Immature natural killer cell (primary cell): ENCODE measurements at regions not wholly inside any gene's neighbourhood (a gene's known extent, or its start where the extent isn't known, plus 50 kb on each side); places are given as distances from the start of the nearest gene placed in this dataset.
"Not testable (repeated sequence)": the region's sequence is repeated elsewhere in the genome, so short reads cannot be mapped to it uniquely, and the experiment has no call there.

Experiments used
- DNase-seq, 3 donors: peaks; one replicate each; pipeline ENCODE4 v3.0.0; 2022; ENCODE audit warnings: mixed read lengths in 1 of 3
- H3K27ac Mint-ChIP-seq, 6 donors: one replicate each; pipeline ENCODE4 v1.8.0; 2020; ENCODE audit warnings: mixed read lengths in 6 of 6, mild to moderate bottlenecking in 5 of 6, inconsistent platforms in 4 of 6, moderate library complexity in 3 of 6
- H3K27me3 Mint-ChIP-seq, 3 donors: one replicate each; pipeline ENCODE4 v1.8.0; 2020 to 2021; ENCODE audit warnings: low read depth in 3 of 3, mild to moderate bottlenecking in 3 of 3, mixed read lengths in 3 of 3, moderate library complexity in 3 of 3, inconsistent platforms in 1 of 3
- H3K36me3 Mint-ChIP-seq, 3 donors: one replicate each; pipeline ENCODE4 v1.8.0; 2020; ENCODE audit warnings: mixed read lengths in 3 of 3, inconsistent platforms in 2 of 3, mild to moderate bottlenecking in 2 of 3
- H3K4me1 Mint-ChIP-seq, 2 donors: one replicate each; pipeline ENCODE4 v1.8.0; 2020; ENCODE audit warnings: inconsistent platforms in 2 of 2, mild to moderate bottlenecking in 2 of 2, mixed read lengths in 2 of 2, moderate library complexity in 1 of 2
- H3K4me3 Mint-ChIP-seq, 5 donors: one replicate each; pipeline ENCODE4 v1.8.0; 2020; ENCODE audit warnings: mild to moderate bottlenecking in 5 of 5, mixed read lengths in 5 of 5, inconsistent platforms in 3 of 5, moderate library complexity in 3 of 5
- H3K9me3 Mint-ChIP-seq, 6 donors: one replicate each; pipeline ENCODE4 v1.8.0; 2020; ENCODE audit warnings: mild to moderate bottlenecking in 6 of 6, mixed read lengths in 6 of 6, inconsistent platforms in 4 of 6, moderate library complexity in 3 of 6

DNA sequence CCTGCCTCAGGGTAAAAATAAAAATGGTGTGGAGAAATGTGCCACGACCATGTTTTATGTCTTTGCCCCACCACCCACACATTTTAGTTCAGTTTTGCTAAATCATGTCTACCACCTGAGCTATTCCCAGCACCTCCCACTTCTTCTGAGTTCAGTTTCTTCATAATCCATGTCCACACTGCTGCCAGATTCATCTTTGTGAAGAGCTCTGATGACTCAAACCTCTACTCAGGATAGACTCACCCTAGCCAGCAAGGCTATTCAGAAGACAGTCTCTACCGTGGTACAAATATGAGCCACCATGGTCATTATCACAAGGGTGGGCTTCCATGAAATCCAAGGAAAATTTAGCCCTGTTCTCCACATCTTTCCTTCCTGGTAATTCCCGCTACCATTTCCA, 231.1 kb upstream of the PRKCQ start:
- H3K27ac Mint-ChIP-seq = no peak overlapping the region
- H3K27me3 Mint-ChIP-seq = peaks cover 0 to 13% (median 8%) of the 10 kb centered on the region in 3 donors
- no peak for DNase-seq
- H3K4me3 Mint-ChIP-seq = no peak overlapping the region
- H3K4me1 Mint-ChIP-seq = no peaks in the 10 kb centered on the region
- H3K9me3 Mint-ChIP-seq = peaks cover 0 to 2% (median 0%) of the 10 kb centered on the region in 6 donors
- no peaks in the 10 kb centered on the region for H3K36me3 Mint-ChIP-seq

DNA sequence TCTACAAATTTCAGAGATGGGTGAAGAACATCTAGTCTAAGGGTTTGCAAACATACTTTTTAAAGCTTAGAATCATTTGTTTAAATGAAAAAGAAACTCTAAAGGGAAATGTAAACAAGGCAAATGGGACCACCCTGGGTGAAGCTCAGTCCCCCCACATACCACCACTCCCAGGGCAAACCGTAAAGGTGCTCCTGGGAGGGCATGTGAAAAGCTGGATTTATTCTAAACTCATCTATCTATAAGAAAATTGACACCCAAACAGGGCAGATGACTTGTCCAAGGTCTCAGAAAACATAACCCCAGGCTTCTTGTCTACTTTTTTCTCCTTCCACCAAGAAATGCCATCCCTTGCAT, 223.3 kb upstream of the PRKCQ start:
- Mint-ChIP-seq H3K27ac (no peak overlapping the region), H3K4me3 (no peak overlapping the region), H3K4me1 (no peaks in the 10 kb centered on the region), H3K36me3 (no peaks in the 10 kb centered on the region), H3K27me3 (peaks cover 2 to 5% (median 3%) of the 10 kb centered on the region in 3 donors), H3K9me3 (no peaks in the 10 kb centered on the region)
- no peak for DNase-seq

DNA sequence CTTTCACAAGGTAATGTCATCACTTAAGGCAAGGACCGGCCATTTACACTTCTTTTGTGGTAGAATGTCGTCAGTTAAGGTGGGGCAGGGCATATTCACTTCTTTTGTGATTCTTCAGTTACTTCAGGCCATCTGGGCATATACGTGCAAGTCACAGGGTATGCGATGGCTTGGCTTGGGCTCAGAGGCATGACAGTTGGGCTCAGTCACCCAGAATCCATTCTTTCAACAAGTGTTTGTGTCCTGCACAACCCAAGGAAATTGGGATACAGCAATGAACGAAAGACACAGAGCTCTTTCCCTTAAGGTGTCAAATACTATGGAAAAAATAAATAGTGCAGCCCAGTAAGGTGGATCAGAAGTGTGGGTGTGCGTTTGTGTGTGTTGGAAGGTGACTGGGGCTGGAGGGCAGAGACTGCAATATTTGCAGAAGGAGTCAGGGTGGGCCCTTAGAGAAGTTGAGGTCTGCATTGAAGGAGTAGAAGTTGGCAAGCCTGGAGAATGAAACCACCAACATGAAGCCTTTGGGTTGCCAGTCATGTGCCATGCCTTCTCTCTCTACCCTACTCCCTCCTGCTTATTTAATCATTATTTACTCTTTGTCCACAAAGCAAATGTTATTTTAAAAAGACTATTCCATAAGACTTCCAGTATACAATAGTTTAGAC, 222.8 kb upstream of the PRKCQ start:
- Mint-ChIP-seq H3K27me3 (peaks cover 2 to 5% (median 3%) of the 10 kb centered on the region in 3 donors), H3K36me3 (no peaks in the 10 kb centered on the region), H3K9me3 (no peaks in the 10 kb centered on the region), H3K27ac (no peak overlapping the region), H3K4me1 (no peaks in the 10 kb centered on the region), H3K4me3 (no peak overlapping the region)
- DNase-seq = no peak

DNA sequence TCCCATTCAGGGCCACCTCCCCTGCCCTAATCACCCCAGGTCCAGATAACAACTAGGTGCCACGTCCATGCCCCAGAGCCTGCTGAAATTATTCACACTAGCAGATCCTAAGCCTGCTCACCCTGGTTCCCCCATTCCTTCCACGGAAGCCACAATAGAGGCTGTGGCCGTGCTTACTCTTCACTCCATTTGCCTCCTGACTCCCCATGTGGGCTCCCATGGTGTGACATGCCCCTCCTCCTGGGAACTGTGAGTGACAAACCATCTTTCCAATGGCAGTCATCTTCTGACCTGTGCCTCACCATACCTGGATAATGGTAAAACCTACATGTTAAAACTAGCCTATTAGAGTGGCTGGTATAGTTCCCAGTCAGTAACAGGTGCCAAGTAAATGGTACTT, 216.2 kb upstream of the PRKCQ start:
- no peak overlapping the region for H3K4me3 Mint-ChIP-seq
- H3K4me1 Mint-ChIP-seq = no peaks in the 10 kb centered on the region
- no peaks in the 10 kb centered on the region for H3K9me3 Mint-ChIP-seq
- peaks cover 0 to 13% (median 1%) of the 10 kb centered on the region in 3 donors for H3K27me3 Mint-ChIP-seq
- H3K27ac Mint-ChIP-seq = peak overlapping the region in 1 of 6 donors; percentile 24
- DNase-seq = no peak
- no peaks in the 10 kb centered on the region for H3K36me3 Mint-ChIP-seq

DNA sequence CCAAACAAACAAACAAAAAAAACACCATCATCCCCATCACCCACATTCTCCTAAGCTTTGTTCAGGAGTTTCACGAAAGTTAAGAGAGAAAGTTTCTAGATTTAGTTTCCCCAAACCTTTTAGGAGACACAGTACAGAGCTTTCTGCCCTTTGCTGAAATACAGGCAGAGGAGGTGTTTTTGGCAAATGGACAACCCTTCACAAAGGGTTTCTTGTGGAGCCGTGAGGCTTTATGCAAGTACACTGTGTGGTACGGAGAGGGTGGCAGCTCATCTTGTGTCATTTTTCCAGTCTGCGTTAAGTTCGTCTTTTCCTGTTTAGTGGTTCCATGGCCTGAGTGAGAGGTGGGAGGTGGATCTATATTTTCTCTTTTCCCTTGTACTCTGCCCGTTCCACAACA, 215.5 kb upstream of the PRKCQ start:
- Mint-ChIP-seq H3K4me3 (no peak overlapping the region), H3K27me3 (peaks cover 0 to 17% (median 4%) of the 10 kb centered on the region in 3 donors), H3K27ac (no peak overlapping the region), H3K4me1 (no peaks in the 10 kb centered on the region), H3K9me3 (no peaks in the 10 kb centered on the region), H3K36me3 (no peaks in the 10 kb centered on the region)
- no peak for DNase-seq

DNA sequence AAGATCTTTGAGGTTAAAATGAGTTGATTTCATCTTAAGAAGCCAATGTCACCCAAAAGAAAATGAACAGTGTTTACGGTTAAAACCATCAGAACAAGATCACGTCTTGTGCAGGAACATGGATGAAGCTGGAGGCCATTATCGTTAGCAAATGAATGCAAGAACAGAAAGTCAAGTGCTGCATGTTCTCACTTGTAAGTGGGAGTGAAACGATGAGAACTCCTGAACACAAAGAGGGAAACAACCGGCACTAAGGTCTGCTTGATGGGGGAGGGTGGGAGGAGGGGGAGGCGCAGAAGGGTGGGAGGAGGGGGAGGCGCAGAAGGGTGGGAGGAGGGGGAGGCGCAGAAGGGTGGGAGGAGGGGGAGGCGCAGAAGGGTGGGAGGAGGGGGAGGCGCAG, 214.8 kb upstream of the PRKCQ start:
- peaks cover 0 to 17% (median 4%) of the 10 kb centered on the region in 3 donors for H3K27me3 Mint-ChIP-seq
- not testable (repeated sequence) for H3K4me1 Mint-ChIP-seq

DNA sequence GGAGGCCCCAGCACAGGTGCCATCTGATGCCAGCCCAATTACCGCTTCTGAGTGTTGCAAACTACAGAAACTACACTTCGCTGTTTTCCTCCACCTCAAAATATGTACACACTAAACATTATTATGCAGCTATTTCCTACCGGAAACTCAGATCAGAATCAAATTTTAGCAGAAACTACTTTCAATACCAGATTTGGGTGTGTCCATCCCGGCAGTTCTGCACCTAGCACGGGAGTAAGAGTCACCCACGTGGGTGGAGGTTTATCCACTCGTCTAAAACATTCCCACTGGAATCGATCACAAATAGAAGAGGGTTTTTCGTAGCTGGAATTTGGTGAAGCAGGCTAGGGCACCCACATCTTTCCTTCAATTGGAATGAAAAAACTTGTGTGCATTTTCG, 214.4 kb upstream of the PRKCQ start:
- Mint-ChIP-seq H3K27me3 (peaks cover 0 to 17% (median 4%) of the 10 kb centered on the region in 3 donors), H3K4me1 (no peaks in the 10 kb centered on the region), H3K4me3 (no peak overlapping the region), H3K36me3 (no peaks in the 10 kb centered on the region), H3K27ac (no peak overlapping the region), H3K9me3 (no peaks in the 10 kb centered on the region)
- no peak for DNase-seq

More for the DNA sequence above, 214.8 kb upstream of the PRKCQ start:
- not testable (repeated sequence) for DNase-seq, H3K36me3 Mint-ChIP-seq, H3K4me3 Mint-ChIP-seq, H3K27ac Mint-ChIP-seq, H3K9me3 Mint-ChIP-seq

DNA sequence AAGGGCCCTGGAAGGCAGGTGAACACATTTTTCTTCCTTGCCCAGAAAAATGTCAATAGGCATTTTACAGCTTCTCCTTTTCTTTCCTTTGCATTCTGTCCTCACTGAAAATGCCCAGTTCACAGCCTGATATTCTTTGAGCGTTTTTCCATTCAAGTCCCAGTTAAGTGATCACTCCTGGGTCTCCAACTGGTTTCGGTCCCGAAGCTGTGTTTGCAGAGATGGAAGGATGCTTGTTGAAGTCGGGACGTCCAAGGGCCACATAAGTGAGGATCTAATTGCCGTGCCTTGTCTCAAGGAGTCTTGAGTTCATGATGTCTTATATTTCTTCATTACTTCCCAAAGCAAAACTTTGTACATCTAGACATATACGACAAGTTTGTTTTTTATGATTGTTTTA, 208.7 kb upstream of the PRKCQ start:
- H3K36me3 Mint-ChIP-seq = no peaks in the 10 kb centered on the region
- H3K27me3 Mint-ChIP-seq = peaks cover 1 to 10% (median 3%) of the 10 kb centered on the region in 3 donors
- H3K27ac Mint-ChIP-seq = no peak overlapping the region
- DNase-seq = no peak
- no peaks in the 10 kb centered on the region for H3K4me1 Mint-ChIP-seq
- H3K9me3 Mint-ChIP-seq = no peaks in the 10 kb centered on the region
- H3K4me3 Mint-ChIP-seq = no peak overlapping the region

DNA sequence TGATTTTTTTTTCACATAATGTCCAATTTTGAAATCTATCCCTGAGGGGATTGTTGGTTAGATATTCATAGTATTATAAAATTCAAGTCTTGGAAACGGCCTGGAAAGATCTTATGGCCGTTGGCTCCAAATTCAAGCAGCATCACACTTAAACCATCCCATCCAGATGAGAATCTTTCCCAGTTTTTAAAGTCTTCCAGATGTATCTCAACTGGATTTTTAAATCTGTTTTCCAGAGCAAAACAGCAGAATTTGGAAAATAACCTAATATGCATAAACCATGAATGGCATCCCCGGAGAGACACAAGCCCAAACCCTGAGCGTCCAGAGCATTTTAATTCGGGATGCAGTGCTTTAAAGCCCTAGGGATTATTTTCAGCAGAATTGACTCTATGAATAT, 208.2 kb upstream of the PRKCQ start:
- Mint-ChIP-seq H3K27ac (no peak overlapping the region), H3K9me3 (no peaks in the 10 kb centered on the region), H3K4me1 (no peaks in the 10 kb centered on the region), H3K36me3 (no peaks in the 10 kb centered on the region), H3K27me3 (peaks cover 1 to 10% (median 3%) of the 10 kb centered on the region in 3 donors), H3K4me3 (no peak overlapping the region)
- DNase-seq = no peak

DNA sequence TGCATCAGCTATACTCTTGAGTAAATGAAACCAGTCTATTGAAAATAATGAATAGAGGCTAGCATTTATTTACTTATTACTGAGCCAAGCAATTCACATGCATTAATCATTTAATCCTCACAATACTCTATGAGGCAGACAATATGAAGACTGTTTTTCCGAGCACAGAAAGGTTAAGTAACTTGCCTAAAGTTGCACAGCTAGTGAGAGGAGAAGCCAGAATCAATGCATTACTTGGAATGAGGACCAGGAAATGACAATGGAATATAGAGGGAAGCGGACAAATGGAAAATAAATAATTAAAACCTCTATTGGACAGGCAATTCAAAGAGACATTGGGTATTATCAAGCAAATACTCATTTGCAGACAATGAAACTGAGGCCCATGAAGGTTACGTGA, 207.6 kb upstream of the PRKCQ start:
- no peak overlapping the region for H3K27ac Mint-ChIP-seq
- no peaks in the 10 kb centered on the region for H3K9me3 Mint-ChIP-seq
- DNase-seq = no peak
- no peaks in the 10 kb centered on the region for H3K4me1 Mint-ChIP-seq
- H3K4me3 Mint-ChIP-seq = no peak overlapping the region
- no peaks in the 10 kb centered on the region for H3K36me3 Mint-ChIP-seq
- peaks cover 1 to 15% (median 3%) of the 10 kb centered on the region in 3 donors for H3K27me3 Mint-ChIP-seq

DNA sequence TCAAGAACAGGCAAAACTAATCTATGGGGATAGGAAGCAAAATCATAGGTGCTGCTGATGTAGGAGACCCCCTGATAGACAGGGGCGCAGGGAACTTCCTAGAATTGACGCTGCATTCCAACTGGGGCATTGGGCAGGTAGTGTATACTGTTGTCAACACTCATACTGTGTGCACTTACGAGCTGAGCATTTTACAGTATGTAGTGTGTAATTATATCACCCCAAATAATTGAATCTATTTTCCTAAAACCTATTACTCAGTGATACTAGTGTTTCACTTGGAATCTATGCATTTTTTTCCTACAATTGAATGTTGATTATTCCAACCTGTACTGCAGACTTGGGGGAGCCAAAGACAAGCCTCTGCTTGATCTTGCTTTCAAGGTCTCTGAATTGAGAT, 207.0 kb upstream of the PRKCQ start:
- H3K4me1 Mint-ChIP-seq = no peaks in the 10 kb centered on the region
- no peaks in the 10 kb centered on the region for H3K9me3 Mint-ChIP-seq
- H3K36me3 Mint-ChIP-seq = no peaks in the 10 kb centered on the region
- no peak overlapping the region for H3K4me3 Mint-ChIP-seq
- peaks cover 1 to 16% (median 3%) of the 10 kb centered on the region in 3 donors for H3K27me3 Mint-ChIP-seq
- no peak for DNase-seq
- H3K27ac Mint-ChIP-seq = no peak overlapping the region

DNA sequence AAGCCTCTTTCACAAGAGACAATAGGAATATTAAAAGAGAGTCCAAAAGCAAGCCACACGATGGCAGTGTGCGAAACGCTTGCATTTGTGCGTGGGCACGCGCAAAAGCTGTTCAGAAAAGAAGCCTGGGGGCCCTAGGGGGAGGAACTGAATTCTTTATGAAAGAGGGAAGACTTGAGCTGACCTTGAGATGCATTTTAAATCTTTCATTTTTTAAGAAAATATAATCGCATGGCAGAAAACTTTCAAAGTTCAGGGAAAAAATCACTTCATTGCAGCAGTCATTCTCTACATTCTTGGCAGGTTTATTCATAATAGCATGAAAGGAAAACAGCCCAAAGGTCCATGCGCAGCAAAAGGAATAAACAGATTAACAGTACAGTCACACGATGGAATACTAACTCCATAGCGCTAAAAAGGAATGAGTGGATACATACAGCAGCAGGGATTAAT, 206.5 kb upstream of the PRKCQ start:
- H3K27ac Mint-ChIP-seq = no peak overlapping the region
- H3K4me3 Mint-ChIP-seq = no peak overlapping the region
- no peaks in the 10 kb centered on the region for H3K9me3 Mint-ChIP-seq
- H3K4me1 Mint-ChIP-seq = no peaks in the 10 kb centered on the region
- no peak for DNase-seq
- no peaks in the 10 kb centered on the region for H3K36me3 Mint-ChIP-seq
- peaks cover 1 to 14% (median 6%) of the 10 kb centered on the region in 3 donors for H3K27me3 Mint-ChIP-seq

DNA sequence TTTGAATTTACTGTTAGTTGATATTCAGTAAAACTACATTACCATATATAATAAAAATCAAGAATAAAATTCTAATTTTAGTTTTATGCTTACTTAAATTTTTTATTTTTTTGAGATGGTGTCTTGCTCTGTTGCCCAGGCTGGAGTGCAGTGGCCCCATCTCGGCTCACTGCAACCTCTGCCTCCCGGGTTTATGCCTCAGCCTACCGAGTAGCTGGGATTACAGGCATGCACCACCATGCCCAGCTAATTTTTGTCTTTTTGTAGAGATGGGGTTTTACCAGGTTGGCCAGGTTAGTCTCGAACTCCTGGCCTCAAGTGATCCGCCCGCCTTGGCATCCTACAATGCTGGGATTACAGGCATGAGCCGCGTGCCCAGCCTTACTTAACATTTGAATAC, 204.4 kb upstream of the PRKCQ start:
- not testable (repeated sequence) for H3K9me3 Mint-ChIP-seq, H3K4me1 Mint-ChIP-seq, DNase-seq, H3K27ac Mint-ChIP-seq, H3K36me3 Mint-ChIP-seq, H3K4me3 Mint-ChIP-seq
- H3K27me3 Mint-ChIP-seq = peaks cover 2 to 15% (median 3%) of the 10 kb centered on the region in 3 donors

DNA sequence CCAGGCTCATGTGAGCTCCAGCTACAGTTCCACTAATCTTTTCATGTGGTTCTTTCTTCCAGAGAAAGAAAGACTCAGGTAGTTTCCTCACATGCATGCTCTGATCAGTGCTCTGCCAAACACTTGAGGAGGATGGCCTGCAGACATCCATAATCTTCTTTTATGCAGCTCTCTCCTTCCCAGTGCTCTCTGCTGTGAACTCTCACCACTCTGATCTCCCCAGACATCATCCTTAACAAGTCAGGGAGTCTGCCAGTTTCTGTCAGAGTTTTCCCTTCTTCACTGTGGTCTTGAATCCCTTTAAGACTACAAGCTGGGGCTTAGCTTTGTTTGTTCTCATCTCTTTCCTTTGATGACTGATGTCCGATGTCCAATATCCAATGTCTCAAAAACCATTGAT, 203.4 kb upstream of the PRKCQ start:
- Mint-ChIP-seq H3K4me1 (no peaks in the 10 kb centered on the region), H3K36me3 (no peaks in the 10 kb centered on the region), H3K27ac (no peak overlapping the region), H3K27me3 (peaks cover 3 to 15% (median 5%) of the 10 kb centered on the region in 3 donors), H3K9me3 (no peaks in the 10 kb centered on the region), H3K4me3 (no peak overlapping the region)
- DNase-seq = no peak

DNA sequence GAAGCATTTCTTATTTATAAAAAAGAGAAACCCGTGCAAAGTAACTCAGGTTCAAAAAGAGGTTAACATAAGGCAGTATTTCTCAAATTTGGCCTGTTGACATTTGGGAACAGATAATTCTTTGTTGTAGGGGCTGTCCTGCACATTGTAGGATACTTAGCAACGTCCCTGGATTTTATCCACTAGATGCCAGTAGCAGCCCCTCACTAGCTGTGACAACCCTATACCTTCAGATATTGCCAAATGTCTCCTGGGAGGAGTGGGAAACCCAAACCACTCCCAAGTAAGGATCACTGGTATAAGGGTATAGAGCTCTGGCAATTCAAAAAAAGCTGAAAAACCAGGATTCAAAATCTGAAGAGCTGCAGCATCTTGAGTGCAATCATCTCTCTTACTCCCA, 202.3 kb upstream of the PRKCQ start:
- Mint-ChIP-seq H3K27me3 (peaks cover 3 to 24% (median 8%) of the 10 kb centered on the region in 3 donors), H3K9me3 (no peaks in the 10 kb centered on the region), H3K36me3 (no peaks in the 10 kb centered on the region), H3K4me1 (no peaks in the 10 kb centered on the region), H3K27ac (no peak overlapping the region), H3K4me3 (no peak overlapping the region)
- no peak for DNase-seq
